ENCODE measurements at regions not wholly inside any gene's neighbourhood (a gene's known extent, or its start where the extent isn't known, plus 50 kb on each side); places are given as distances from the start of the nearest gene placed in this dataset.

DNA sequence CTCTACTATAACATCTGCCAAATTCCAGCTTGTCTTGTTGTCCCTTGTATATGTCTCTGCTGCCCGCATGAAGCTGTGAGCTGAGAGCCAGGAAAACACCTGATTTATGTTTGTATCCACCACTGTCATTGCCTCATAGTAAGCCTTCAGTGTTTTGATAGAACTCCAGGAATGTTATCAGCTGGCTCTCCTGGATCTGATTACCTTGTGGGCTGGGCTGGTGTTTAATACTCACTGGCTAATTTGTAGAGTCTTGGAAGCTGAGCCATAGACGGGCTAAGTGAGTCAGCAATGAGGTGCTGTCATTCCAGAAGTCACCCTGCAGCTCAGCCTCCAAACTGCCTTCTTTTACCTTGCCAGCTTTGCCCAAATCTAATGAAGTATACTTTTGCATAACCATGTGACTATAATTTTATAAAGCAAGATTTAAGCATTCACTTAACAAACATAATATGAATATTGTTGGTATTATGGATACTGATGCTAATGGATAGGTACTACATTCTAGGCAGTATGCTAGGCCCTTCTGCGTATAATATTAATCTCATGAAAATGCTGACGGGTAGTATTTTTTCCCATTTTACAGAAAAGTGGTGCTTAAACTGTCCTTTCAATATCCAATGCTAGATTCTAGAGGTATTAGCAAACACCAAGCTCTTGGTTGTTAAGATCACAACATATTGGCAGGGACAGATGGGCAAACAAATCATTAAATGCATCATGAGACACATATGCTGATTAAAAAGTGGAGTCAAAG lies 62.7 kb upstream of the GATA6 start:
- H3K36me3 ChIP-seq: no peaks in the 10 kb centered on the region
- no peaks in the 10 kb centered on the region for H3K4me1 ChIP-seq (ENCODE audit: control insufficient read depth in 1 of 2, insufficient read depth in 1 of 2, low read depth in 1 of 2, low read length in 1 of 2)
- TF ChIP-seq, protein P1, sequence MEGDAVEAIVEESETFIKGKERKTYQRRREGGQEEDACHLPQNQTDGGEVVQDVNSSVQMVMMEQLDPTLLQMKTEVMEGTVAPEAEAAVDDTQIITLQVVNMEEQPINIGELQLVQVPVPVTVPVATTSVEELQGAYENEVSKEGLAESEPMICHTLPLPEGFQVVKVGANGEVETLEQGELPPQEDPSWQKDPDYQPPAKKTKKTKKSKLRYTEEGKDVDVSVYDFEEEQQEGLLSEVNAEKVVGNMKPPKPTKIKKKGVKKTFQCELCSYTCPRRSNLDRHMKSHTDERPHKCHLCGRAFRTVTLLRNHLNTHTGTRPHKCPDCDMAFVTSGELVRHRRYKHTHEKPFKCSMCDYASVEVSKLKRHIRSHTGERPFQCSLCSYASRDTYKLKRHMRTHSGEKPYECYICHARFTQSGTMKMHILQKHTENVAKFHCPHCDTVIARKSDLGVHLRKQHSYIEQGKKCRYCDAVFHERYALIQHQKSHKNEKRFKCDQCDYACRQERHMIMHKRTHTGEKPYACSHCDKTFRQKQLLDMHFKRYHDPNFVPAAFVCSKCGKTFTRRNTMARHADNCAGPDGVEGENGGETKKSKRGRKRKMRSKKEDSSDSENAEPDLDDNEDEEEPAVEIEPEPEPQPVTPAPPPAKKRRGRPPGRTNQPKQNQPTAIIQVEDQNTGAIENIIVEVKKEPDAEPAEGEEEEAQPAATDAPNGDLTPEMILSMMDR (IDR thresholded peaks at IDR 0.05): no peak
- H3K27me3 ChIP-seq: no peaks in the 10 kb centered on the region
- no peaks in the 10 kb centered on the region for H3K9me3 ChIP-seq
- H3K4me3 ChIP-seq (ENCODE audit: low read depth in 1 of 2, low read length in 1 of 2): no peak overlapping the region
- no peak overlapping the region for H3K27ac ChIP-seq

DNA sequence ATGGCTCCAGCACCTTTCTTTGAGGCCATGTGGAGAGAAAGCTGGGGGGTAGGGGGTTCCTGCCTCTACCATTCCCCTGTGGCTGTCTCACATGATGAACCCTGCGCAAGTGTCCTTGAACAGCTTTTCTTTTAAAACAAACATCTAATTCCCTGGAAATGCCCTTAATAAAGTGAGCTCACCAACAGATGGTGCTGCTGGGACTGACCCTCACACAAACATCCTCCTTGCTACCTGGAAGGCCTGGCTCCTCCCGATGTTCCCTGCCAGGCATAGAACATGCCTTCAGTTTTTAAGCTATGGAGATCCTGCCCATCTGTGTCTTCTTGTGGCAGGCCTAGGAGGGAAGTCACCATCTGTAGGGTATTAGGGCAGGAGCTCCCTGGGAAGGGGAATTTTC lies 60.7 kb upstream of the GATA6 start:
- Histone ChIP-seq H3K9me3 (no peaks in the 10 kb centered on the region), H3K36me3 (no peaks in the 10 kb centered on the region), H3K27me3 (no peaks in the 10 kb centered on the region), H3K4me1 (ENCODE audit: control insufficient read depth in 1 of 2, insufficient read depth in 1 of 2, low read depth in 1 of 2, low read length in 1 of 2) (no peaks in the 10 kb centered on the region), H3K27ac (no peak overlapping the region), H3K4me3 (ENCODE audit: low read depth in 1 of 2, low read length in 1 of 2) (no peak overlapping the region)
- TF ChIP-seq, protein P1 (IDR thresholded peaks at IDR 0.05): no peak

DNA sequence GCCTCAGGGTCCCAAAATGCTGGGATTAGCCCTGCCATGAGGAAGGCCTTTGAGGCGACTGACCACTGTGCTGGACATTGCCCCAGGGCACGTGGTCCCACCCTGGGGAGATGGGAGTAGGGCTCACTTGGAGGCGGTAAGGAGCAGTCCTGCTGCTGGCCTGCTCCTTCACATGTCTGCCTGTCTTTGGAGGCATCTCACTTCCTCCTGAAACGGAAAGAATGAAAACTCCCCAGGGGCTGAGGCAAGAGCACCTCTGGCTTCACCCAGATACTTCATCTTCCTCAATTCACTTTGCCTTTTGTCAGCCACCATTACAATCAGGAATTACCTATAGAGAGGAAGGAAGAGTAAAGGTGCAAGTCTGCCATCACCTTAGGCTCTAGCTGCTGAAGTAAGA lies 59.9 kb upstream of the GATA6 start:
- H3K27me3 ChIP-seq: no peaks in the 10 kb centered on the region
- no peaks in the 10 kb centered on the region for H3K4me1 ChIP-seq (ENCODE audit: control insufficient read depth in 1 of 2, insufficient read depth in 1 of 2, low read depth in 1 of 2, low read length in 1 of 2)
- H3K4me3 ChIP-seq (ENCODE audit: low read depth in 1 of 2, low read length in 1 of 2): no peak overlapping the region
- TF ChIP-seq, protein P1 (IDR thresholded peaks at IDR 0.05): no peak
- no peaks in the 10 kb centered on the region for H3K36me3 ChIP-seq
- no peak overlapping the region for H3K27ac ChIP-seq
- H3K9me3 ChIP-seq: no peaks in the 10 kb centered on the region

GRCh38 chr18:22110461-22110924 lies 58.9 kb upstream of the GATA6 start:
- Histone ChIP-seq H3K4me3 (ENCODE audit: low read depth in 1 of 2, low read length in 1 of 2) (no peak overlapping the region), H3K27me3 (no peaks in the 10 kb centered on the region), H3K9me3 (no peaks in the 10 kb centered on the region), H3K4me1 (ENCODE audit: control insufficient read depth in 1 of 2, insufficient read depth in 1 of 2, low read depth in 1 of 2, low read length in 1 of 2) (no peaks in the 10 kb centered on the region), H3K36me3 (no peaks in the 10 kb centered on the region), H3K27ac (no peak overlapping the region)
- TF ChIP-seq, protein P1 (IDR thresholded peaks at IDR 0.05): no peak

DNA sequence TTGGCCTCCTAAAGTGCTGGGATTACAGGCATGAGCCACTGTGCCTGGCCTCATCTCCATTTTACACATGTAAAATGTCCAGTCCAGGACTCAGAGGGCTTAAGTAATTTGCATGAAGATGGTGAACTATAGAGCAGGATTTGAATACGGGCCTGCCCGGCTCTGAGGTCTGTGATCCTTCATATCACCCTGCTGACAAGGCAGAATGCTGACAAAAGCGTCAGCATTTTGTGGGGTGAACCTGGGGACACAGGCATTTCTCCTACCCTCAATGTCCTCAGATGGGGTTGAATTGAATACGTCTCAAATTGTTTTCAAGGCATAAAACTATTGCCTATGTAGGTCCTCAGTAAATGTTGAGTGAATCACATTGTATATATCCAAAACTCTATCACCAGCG lies 57.2 kb upstream of the GATA6 start:
- no peaks in the 10 kb centered on the region for H3K36me3 ChIP-seq
- H3K4me3 ChIP-seq (ENCODE audit: low read depth in 1 of 2, low read length in 1 of 2): no peak overlapping the region
- no peaks in the 10 kb centered on the region for H3K9me3 ChIP-seq
- no peaks in the 10 kb centered on the region for H3K4me1 ChIP-seq (ENCODE audit: control insufficient read depth in 1 of 2, insufficient read depth in 1 of 2, low read depth in 1 of 2, low read length in 1 of 2)
- H3K27ac ChIP-seq: no peak overlapping the region
- H3K27me3 ChIP-seq: no peaks in the 10 kb centered on the region
- TF ChIP-seq, protein P1 (IDR thresholded peaks at IDR 0.05): no peak
